PFSK-1 (cell line): ENCODE measurements at regions not wholly inside any gene's neighbourhood (a gene's known extent, or its start where the extent isn't known, plus 50 kb on each side); places are given as distances from the start of the nearest gene placed in this dataset.

Source experiments
- FOXP2 ChIP-seq: optimal IDR thresholded peaks from 2 replicates; pipeline ENCODE3; 2011; ENCODE audit warnings: borderline replicate concordance, control low read depth, inconsistent platforms; ENCODE audit not compliant: insufficient read depth; ENCODE audit errors: extremely low read length, extremely low read depth
- POLR2AphosphoS5 ChIP-seq: IDR thresholded peaks from 2 replicates; pipeline ENCODE4 v1.6.1; 2012; ENCODE audit warnings: low read depth, mild to moderate bottlenecking, control low read depth, low read length, moderate library complexity
- SIN3A ChIP-seq: IDR thresholded peaks from 2 replicates; pipeline ENCODE4 v1.6.1; 2012; ENCODE audit warnings: mild to moderate bottlenecking, low read length, moderate library complexity, borderline replicate concordance; ENCODE audit not compliant: insufficient read depth
- TAF1 ChIP-seq: IDR thresholded peaks from 2 replicates; pipeline ENCODE4 v1.6.1; 2012; ENCODE audit warnings: low read length, control low read depth, borderline replicate concordance; ENCODE audit not compliant: insufficient read depth
- TF ChIP-seq, protein P1 (sequence below), 2 experiments: IDR thresholded peaks; 2 replicates each; pipeline versions ENCODE4 v1.6.1 to v1.8.0; 2011 to 2012; ENCODE audit warnings: low read depth in 2 of 2, low read length in 2 of 2, control low read depth in 1 of 2, inconsistent platforms in 1 of 2, mild to moderate bottlenecking in 1 of 2, moderate library complexity in 1 of 2; ENCODE audit not compliant: insufficient read depth in 1 of 2

DNA sequence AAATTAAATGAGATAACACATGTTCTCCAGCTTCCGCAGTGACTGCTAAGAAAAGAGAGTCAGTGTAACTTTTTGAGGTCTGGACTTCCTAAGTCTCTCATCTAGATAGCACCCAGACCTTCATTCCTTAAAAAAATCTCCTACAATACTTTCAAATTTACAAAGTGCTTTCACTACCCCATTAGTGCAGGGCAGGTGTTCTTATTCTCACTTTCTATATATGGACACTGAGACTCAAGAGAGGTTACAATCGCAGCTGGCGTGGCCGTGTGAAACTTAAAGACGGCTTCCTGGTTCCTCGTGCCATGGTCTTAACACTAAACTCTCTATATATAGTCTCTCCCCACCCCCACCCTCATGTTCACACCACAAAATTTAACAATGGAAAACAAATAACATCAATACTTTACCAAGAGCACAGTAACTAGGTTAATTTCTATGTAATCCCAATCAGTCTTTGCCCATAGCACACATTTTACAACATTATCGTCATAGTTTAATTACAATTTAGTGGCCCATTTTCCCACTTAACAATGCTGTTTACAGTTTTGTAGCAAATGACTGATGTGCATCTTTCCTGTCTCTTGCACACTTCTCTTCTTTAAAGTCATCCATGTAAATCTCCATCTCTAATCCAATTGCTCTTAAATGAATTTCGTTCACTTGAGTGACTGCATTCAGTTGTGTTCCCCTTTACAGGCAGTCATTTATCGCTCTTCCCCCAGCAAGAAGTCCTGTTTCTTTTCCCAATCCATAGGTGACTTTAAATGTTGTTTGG is 78.8 kb upstream of the ARID1B start:
- no peak for TF ChIP-seq TAF1

DNA sequence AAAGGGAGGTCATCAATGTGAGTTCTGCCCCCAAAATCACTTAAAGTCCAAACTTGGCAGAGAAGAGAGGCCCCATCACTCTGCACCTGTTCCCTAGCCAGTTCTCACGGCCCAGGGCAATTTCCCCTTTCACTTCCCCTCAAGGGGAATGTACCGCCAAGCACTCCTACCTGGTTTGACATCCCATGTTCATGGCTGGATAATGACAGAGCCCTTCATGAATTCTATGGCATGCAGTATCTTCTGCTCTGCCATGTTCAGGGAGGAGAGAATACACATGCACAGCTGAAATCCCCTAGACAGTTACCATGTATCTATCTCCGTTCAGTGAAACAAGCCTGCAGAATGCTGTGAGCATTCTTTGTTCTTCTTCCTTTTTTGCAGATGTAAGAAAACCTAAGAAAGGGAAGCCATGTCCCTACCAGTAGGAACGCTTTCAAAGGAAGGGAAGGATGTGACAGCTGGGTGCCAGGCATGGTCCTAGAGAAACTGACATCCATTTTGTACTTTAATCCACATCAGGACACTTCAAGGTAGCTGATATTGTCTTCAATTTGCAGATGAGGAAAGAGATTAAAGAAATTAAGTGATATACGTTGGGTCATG is 79.8 kb upstream of the ARID1B start:
- TF ChIP-seq, protein P1, sequence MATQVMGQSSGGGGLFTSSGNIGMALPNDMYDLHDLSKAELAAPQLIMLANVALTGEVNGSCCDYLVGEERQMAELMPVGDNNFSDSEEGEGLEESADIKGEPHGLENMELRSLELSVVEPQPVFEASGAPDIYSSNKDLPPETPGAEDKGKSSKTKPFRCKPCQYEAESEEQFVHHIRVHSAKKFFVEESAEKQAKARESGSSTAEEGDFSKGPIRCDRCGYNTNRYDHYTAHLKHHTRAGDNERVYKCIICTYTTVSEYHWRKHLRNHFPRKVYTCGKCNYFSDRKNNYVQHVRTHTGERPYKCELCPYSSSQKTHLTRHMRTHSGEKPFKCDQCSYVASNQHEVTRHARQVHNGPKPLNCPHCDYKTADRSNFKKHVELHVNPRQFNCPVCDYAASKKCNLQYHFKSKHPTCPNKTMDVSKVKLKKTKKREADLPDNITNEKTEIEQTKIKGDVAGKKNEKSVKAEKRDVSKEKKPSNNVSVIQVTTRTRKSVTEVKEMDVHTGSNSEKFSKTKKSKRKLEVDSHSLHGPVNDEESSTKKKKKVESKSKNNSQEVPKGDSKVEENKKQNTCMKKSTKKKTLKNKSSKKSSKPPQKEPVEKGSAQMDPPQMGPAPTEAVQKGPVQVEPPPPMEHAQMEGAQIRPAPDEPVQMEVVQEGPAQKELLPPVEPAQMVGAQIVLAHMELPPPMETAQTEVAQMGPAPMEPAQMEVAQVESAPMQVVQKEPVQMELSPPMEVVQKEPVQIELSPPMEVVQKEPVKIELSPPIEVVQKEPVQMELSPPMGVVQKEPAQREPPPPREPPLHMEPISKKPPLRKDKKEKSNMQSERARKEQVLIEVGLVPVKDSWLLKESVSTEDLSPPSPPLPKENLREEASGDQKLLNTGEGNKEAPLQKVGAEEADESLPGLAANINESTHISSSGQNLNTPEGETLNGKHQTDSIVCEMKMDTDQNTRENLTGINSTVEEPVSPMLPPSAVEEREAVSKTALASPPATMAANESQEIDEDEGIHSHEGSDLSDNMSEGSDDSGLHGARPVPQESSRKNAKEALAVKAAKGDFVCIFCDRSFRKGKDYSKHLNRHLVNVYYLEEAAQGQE (IDR thresholded peaks at IDR 0.05; ENCODE audit: insufficient read depth in 1 of 2, low read depth in 2 of 2, low read length in 2 of 2), result no peak
- no peak for TF ChIP-seq SIN3A
- TF ChIP-seq POLR2AphosphoS5, result no peak
- TF ChIP-seq FOXP2, result no peak
- TF ChIP-seq TAF1, result no peak

DNA sequence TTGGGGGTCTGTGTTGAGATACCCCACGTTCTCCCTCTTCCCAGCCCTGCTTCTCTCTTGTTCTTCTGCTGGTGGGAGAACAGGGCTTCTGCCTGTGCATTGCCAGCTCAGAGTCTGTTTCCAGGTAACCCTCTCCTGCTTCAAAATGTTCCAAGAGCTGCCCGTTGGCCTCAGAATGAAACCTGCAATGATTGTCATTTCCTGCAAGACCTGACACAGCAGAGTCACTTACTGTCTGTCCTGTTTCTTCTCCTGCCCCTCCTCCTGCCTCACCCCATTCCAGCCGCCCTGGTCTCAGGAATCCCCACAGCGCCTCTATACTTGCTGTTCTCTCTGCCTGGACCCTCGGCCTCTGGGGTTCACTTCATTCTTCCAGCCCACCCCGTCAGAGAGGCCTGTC is 81.4 kb upstream of the ARID1B start:
- TF ChIP-seq SIN3A (no peak), POLR2AphosphoS5 (no peak), FOXP2 (no peak), TAF1 (no peak)
- TF ChIP-seq, protein P1 (IDR thresholded peaks at IDR 0.05; ENCODE audit: insufficient read depth in 1 of 2, low read depth in 2 of 2, low read length in 2 of 2), result no peak

DNA sequence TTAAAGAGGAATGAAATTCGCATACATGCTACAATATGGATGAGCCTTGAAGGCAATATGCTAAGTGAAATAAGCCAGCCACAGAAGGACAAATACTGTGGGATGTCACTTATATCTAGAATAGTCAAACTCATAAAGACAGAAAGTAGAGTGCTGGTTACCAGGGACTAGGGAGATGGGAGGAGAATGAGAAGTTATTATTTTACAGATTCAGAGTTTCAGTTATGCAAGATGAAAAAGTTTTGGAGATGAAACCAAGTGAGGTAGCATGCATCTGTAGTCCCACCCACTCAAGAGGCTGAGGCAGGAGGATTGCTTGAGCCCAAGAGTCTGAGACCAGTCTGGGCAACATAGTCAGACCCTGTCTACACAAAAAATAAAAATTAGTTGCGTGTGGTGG is 82.5 kb upstream of the ARID1B start:
- no peak for TF ChIP-seq FOXP2
- TF ChIP-seq POLR2AphosphoS5, result no peak
- TF ChIP-seq TAF1, result no peak
- TF ChIP-seq, protein P1 (IDR thresholded peaks at IDR 0.05; ENCODE audit: insufficient read depth in 1 of 2, low read depth in 2 of 2, low read length in 2 of 2), result no peak
- TF ChIP-seq SIN3A, result no peak

DNA sequence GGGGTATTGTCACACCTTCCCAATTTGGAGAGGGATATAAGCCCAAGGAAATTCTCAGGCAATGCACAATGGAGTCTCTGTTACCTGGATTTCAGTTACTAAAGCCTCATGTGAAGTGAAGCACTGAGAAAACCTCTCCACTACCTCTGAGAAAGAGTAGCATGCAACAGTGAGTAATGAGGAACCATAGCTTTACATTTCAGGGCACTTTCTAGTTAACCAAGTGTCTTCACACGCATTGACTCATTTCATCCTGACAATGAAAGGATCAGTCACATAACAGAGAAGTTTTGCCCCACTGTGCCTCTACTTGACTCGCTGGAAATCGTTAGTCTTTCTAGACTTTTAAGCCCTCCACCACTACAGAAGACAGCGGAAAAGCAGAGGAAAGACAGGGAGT is 86.2 kb upstream of the ARID1B start:
- TF ChIP-seq FOXP2, result no peak
- TF ChIP-seq, protein P1 (IDR thresholded peaks at IDR 0.05; ENCODE audit: insufficient read depth in 1 of 2, low read depth in 2 of 2, low read length in 2 of 2), result no peak
